Kidney epithelial cell (primary cell): ENCODE measurements at regions not wholly inside any gene's neighbourhood (a gene's known extent, or its start where the extent isn't known, plus 50 kb on each side); places are given as distances from the start of the nearest gene placed in this dataset.

Experiments
- DNase-seq: peaks from one replicate; pipeline ENCODE4 v3.0.0-alpha.2; 2010; ENCODE audit warnings: low read depth
- H3K27me3 ChIP-seq: 2 replicates; pipeline ENCODE4 v1.6.0; 2011; ENCODE audit warnings: low read length; ENCODE audit not compliant: control insufficient read depth, insufficient read depth
- H3K36me3 ChIP-seq: 2 replicates; pipeline ENCODE4 v1.5.1; 2011; ENCODE audit warnings: low read length; ENCODE audit not compliant: control insufficient read depth, insufficient read depth
- H3K4me3 ChIP-seq: 2 replicates; pipeline ENCODE4 v1.5.1; 2011; ENCODE audit warnings: low read depth, mild to moderate bottlenecking, control low read depth, low read length
- TF ChIP-seq, protein P1 (sequence below): IDR thresholded peaks from 2 replicates; pipeline ENCODE4 v1.5.1; 2011; ENCODE audit warnings: mild to moderate bottlenecking, moderate library complexity, low read length, control low read depth, inconsistent platforms; ENCODE audit not compliant: insufficient read depth, poor library complexity, severe bottlenecking

DNA sequence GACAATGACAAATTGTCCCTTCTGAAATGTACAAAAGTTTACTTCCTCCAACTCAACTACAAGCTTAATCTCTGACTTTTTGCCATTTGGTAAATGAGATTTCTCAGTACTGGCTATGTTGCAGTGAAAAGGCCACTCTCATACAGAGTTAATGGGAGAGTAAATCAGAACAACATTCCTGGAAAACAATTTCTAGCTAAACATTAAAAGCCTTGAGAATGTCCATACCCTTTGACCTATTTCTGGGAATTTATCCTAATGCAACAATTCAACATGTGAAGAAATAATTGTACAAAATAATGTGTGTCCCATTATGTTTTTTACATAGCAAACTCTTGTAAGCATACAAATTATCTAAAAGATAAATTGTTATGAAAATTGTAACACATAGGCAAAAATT, 56.3 kb upstream of the SPEF2 start:
- no peak for DNase-seq
- no peaks in the 10 kb centered on the region for H3K27me3 ChIP-seq

GRCh38 chr5:35557748-35558147, 59.9 kb upstream of the SPEF2 start:
- TF ChIP-seq, protein P1, sequence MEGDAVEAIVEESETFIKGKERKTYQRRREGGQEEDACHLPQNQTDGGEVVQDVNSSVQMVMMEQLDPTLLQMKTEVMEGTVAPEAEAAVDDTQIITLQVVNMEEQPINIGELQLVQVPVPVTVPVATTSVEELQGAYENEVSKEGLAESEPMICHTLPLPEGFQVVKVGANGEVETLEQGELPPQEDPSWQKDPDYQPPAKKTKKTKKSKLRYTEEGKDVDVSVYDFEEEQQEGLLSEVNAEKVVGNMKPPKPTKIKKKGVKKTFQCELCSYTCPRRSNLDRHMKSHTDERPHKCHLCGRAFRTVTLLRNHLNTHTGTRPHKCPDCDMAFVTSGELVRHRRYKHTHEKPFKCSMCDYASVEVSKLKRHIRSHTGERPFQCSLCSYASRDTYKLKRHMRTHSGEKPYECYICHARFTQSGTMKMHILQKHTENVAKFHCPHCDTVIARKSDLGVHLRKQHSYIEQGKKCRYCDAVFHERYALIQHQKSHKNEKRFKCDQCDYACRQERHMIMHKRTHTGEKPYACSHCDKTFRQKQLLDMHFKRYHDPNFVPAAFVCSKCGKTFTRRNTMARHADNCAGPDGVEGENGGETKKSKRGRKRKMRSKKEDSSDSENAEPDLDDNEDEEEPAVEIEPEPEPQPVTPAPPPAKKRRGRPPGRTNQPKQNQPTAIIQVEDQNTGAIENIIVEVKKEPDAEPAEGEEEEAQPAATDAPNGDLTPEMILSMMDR: no peak
- DNase-seq: no peak
- Histone ChIP-seq H3K27me3 (no peaks in the 10 kb centered on the region), H3K36me3 (no peaks in the 10 kb centered on the region), H3K4me3 (no peak overlapping the region)

More for the DNA sequence above, 56.3 kb upstream of the SPEF2 start:
- no peaks in the 10 kb centered on the region for H3K36me3 ChIP-seq
- TF ChIP-seq, protein P1: no peak
- no peak overlapping the region for H3K4me3 ChIP-seq

DNA sequence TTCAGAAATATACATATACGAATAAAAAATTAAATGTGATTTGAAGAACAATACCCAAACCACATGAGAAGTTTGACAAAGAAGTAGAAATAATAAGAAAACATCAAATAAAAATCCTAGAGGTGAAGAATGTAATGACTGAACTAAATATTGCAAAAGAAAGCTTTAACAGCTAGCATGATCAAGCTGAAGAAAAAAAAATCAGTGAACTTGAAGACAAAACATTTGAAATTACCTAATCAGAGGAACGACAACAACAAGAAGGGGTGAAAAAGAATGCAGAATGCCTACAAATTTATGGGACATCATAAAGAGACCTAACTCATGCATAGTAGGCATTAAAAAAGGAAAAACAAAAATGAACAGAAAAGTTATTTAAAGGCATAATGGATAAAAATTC, 60.5 kb upstream of the SPEF2 start:
- TF ChIP-seq, protein P1: no peak
- Histone ChIP-seq H3K36me3 (no peaks in the 10 kb centered on the region), H3K27me3 (no peaks in the 10 kb centered on the region), H3K4me3 (no peak overlapping the region)
- DNase-seq: no peak

GRCh38 chr5:35554016-35554415, 63.6 kb upstream of the SPEF2 start:
- TF ChIP-seq, protein P1: no peak
- Histone ChIP-seq H3K36me3 (no peaks in the 10 kb centered on the region), H3K4me3 (no peak overlapping the region), H3K27me3 (no peaks in the 10 kb centered on the region)
- DNase-seq: no peak

GRCh38 chr5:35545190-35545589, 72.5 kb upstream of the SPEF2 start:
- Histone ChIP-seq H3K27me3 (no peaks in the 10 kb centered on the region), H3K4me3 (no peak overlapping the region), H3K36me3 (no peaks in the 10 kb centered on the region)
- no peak for DNase-seq
- TF ChIP-seq, protein P1: no peak

- Histone ChIP-seq H3K36me3 (no peaks in the 10 kb centered on the region), H3K27me3 (no peaks in the 10 kb centered on the region), H3K4me3 (no peak overlapping the region)
- DNase-seq: no peak
- TF ChIP-seq, protein P1: no peak
These were observed 74.3 kb upstream of the SPEF2 start for GRCh38 chr5:35543408-35543807.
